ENCODE measurements at regions not wholly inside any gene's neighbourhood (a gene's known extent, or its start where the extent isn't known, plus 50 kb on each side); places are given as distances from the start of the nearest gene placed in this dataset.

DNA sequence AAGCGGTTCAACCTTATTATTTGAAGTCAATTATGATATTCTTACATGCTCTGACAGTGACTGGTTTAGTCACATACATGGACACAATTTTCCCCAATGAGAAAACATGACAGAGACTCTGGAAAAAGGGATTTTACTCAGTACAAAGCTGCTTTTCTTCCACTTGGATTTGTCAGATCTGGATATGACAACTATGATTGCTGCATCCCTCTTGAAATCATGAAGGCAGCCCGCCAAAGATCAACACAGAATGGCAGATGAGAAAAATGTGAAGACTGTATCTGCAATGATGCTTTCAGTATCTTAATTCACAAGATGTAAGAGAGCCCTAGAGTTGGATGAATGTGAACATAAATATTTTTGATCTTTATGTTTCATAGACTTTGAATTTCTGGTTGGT is 439.6 kb downstream of the CDH8 start:
- no peak for DNase-seq

DNA sequence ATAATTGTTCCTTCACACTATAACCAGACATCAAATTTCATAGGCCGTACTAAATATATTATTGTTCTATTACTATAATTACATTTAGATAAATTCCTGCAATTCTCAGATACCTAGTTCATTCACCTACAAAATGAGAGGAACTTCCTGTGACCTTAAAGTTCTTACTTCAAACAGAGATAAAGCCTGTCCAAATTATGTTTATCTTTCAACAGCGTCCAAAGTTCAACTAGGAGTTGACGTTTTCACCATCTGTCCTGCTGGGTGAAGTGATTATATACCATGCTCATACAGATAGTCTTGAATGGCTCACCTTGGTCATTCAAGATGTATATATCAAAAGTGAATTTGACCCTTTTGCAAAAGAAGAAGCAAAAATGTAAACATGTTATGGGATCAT is 440.6 kb downstream of the CDH8 start:
- no peak for DNase-seq

DNA sequence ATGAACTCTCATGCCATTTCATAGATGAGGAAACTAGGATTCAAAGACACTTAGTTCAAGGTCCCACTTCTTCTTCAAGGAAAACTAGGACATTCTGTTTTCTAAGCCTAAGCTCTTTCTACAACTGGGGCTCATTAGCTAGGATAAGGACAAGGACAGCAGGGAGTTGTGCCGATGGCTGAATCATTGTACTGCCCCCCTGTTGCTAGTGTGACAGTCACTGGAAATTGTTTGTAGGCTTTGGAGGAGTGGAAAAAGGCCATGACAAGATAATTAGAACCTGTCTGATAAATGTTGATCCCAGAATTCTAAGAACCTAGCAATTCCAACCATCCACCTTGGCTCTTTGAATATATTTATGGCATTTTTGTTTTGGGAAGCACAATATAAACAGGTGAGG is 445.7 kb downstream of the CDH8 start:
- DNase-seq: no peak

DNA sequence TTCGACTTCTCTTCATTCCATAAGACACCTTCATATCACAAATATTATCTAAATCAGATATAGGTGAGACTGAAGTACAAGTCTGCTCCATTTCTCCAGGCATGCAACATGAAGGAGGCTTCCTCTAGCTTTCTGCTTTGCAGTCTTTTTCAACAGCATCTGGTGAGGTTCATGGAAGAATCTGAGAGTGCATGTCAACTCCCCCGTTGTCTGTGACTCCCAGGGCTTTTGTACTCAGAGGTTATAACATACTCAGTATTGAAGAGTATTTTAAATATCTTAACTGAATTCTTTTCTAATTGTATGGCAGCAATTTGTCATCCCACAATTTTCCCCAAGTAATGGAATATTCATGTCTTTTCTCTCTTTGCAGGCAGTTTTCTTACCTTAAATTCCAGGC is 448.7 kb downstream of the CDH8 start:
- no peak for DNase-seq

DNA sequence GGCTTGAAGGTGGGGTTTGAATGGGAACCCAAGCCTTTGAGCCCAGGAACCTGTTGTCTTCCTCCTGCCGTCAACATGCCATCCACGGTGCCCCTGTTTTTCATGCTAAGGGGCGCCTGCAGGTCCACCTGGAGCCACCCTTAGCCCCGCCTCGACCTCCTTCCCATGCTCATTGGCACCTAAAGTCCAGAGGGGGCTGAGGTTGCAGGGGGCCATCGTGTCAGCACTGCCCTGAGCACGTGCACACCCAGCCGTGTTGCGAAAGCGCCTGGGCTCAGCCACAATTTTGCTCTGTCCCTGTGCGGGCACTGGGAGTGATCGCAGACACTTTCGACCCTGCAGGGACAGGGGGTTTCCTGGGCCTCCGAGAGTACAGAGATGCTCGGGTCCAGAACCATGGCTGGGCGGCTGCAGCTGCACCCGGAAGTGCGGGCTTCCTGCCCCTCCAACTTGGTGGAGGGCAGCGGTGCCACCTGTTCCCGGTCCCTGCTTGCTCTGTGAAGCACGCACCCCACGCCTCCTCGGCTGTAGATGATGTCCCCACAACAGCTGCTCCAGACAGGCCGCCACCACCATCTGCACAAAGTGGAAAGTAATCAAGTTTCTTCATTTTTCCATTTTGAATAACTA is 454.7 kb downstream of the CDH8 start:
- DNase-seq: no peak

DNA sequence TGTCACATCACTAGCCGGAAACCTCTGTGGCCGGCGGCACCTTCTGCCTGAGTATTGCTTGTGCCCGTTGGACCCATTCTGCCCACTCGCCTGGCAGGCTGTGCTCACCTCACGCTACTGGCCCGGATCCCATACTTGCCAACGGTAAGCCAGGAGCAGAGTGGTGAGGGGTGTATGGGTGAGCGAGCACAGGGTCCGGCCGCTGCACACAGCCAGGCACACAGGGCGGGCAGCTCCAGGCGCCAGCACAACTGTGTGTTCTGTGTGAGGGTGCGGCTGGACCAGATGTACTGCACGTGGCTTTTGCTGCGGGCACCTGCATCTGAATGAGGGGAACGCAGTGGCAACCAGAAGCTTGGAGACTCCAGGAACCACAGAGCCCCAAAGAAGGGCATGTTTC is 455.7 kb downstream of the CDH8 start:
- no peak for DNase-seq

DNA sequence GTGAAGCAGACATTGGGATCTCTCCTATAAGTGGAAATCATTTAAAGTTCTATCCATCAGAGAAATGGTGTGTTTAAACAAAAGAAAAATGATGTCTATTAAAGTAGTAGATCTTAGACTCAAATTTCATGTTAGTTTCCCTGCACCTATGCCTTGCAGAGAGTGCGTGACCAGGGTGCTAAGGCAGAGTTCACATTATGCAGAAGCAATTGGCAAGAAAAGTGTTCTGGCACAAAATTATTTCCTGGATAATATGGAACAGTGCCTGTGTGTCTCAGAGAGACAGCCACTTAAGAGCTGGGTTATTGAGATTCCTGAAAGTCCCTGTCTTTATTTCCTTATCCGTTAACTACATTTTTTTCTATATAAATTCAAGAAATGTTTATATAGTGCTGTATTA is 457.0 kb downstream of the CDH8 start:
- DNase-seq: no peak

DNA sequence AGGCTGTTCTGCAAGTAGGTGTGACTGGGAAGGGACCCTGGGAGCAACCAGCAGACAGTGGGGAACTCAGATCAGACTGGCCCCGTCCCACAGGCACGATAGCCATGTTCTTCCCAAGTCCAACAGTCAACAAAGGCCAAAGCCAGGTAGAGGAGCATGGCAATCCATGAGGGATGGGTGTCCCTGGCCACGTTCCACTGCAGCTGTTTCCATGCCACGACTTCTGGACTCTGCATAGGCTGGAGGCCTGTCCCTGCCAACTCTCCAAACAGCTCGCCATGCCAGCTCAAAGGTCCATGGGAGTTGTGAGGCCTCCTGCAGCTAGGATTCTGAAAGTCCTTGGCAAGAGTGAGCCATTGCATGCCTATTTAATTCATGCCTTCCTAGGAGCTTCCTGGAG is 459.8 kb downstream of the CDH8 start:
- no peak for DNase-seq

DNA sequence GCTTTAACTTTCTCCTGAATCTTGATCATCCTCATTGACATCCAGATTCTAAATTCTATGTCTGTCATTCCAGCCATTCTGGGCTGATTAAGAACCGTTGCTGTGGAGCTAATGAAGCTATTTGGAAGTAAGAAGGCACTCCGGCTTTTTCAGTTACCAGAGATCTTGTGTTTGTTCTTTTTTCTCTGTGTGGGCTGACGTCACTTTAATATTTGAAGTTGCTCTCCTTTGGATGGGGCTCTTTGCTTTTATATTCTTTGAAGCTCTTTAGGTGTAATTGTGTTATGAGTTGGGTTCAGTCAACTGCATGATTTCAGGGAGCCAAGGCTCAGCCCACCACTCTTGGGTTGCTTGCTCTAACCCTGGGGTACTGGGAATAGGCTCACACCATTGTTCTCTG is 460.6 kb downstream of the CDH8 start:
- no peak for DNase-seq

DNA sequence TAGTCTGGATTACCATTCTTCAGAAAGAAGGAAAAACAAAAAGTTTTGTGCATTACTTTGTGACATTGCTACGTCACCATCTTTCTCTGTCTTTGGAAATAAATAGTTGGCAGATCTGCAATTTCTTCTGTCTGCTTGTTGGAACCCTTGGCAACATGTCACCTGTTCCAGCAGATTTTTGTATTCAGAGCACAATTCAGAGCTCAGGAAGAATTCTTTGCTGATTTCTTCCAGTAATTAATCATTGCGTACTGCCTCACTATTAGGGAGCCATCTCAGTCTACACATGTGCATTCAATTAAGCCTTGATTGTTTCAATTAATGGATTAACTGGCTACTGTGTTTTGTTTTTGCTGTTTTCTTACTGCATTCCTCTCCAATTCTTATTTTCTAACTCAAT is 467.2 kb downstream of the CDH8 start:
- DNase-seq: no peak

DNA sequence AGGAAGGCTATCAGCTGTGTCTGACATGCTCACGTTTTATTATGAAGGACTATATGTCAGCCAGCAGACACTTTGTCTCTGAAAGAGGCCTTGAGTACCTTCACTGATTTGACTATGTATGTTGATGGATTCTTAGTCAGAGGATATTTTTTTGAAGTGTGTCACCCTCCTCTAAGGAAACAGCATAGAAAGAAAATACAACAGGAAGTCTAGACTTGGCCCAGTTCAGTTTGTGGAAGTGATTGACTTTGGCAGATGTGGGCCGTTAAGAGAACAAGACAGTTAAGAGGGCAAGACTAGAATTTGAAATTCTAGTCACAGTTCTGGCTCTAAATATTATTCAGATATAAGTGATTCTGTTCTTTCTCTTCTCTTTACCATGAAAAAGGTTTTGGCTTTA is 471.5 kb downstream of the CDH8 start:
- no peak for DNase-seq

DNA sequence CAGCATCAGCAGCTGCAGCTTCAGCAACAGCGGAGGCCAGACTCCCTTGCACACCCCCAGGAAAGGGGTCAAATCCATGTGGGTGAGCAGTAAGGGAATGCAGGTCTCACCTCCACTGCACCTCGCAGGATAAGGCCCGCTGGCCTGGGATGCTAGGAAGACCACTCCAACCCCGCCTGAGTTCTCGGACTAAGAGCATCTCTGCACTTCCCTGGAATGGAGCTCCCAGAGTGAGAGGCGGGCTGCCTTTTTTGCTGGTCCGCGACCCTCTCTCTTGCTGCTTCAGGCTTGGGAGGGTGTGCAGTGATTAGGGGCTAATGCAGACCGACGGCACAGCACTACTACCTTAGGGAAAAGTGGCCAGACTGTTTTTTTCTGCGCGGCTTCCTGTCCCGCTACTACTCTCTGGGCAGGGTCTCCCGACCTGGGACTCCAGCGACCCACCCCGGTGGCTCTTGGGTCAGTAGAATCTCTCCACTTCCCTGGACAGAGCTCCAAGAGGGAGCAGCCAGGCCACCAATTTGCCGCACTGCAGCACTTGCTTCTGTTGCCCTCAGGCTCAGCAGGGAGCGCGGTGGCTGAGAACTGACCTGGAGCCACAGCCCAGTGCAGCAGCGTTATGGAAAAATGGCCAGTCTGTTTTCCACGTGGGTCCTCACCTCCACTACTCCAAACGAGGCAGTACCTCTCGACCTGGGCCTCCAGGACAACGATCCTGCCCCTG is 480.4 kb downstream of the CDH8 start:
- no peak for DNase-seq

DNA sequence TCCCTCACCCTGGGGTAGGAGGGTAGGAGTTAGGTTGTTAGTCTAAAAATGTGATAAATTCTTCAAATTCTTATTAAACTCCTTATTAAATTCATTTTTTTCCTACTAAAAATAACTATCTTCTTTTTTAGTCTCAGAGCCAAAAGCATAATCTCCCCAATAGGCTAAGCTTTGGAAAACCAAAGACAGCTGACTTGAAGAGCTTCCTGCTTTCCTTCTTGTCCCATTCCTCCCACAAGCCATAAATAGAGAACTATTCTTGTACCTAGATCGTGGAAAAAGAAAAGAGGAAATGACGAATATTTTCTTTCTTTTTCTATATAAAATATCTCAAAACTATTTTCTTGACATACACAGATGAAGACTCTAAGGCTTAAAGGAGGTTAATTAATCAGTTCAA is 486.9 kb downstream of the CDH8 start:
- no peak for DNase-seq

DNA sequence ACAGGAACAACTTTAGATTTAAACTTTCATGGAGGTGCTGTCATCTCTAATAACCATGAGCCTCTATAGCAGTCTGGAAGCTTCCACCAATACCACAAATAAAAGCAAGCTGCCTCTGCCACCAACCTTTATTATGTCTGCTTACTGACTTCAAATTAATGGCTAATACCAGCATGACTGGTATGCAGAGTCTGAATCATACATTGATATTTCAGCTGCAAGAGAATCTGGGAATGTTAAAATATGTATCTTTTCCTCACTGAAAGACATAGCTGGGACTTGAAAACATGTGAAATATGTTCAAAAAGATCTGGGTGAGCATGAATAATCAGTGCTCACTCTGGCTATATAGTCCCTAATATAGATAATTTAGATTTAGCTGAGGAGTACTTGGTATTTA is 488.6 kb downstream of the CDH8 start:
- no peak for DNase-seq

DNA sequence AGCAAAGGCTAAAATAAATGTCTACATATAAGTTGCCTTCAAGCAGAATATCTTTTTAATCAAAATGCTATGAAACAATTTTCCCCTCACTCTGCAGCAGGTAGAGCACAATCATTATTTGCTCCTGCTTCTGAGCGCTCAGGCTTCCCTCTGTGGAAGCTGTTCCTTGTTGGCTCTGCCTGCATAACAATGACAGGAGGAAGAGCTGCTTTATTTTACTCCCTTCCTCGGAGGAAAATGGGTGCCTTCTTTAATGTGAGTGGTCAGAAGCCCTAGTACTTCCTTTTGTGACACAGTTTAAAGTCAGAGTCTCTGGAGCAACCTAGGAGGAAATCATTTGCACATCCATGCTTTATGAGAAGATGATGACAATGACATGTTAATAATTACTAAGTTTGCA is 492.1 kb downstream of the CDH8 start:
- no peak for DNase-seq

DNA sequence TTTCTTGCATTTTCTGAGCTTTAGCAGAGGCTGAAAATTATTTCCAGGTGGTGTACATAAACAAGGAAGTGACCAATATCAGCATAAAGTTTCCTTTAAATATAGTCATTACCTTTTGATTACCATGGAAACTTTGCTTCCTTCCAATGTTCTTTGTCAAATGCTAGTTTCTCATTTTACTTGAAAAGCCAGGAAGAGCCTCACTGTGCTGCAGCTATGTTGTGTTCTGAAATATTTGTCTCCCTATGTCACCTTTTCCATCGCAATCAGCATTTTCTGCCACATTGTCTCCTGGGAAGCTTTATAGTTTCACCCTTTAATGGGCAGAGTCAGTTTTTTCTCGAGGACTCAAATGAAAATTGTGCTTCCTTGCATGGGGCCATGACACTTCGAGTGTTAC is 496.0 kb downstream of the CDH8 start:
- DNase-seq: no peak

DNA sequence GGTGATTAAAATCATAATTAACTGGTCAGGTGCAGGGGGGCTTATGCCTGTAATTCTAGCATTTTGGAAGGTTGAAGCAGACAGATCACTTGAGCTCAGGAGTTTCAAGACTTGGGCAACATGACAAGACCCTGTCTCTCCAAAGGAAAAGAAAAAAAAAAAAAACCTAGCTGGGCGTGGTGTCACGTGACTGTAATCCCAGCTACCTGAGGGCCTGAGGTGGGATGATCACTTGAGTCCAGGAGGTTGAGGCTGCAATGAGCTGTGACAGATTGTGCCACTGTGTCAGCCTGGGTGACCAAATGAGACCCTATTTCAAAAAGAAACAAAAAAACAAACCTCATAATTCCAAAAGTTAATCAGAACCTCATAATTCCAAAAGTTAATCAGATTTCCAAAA is 505.5 kb downstream of the CDH8 start:
- no peak for DNase-seq

DNA sequence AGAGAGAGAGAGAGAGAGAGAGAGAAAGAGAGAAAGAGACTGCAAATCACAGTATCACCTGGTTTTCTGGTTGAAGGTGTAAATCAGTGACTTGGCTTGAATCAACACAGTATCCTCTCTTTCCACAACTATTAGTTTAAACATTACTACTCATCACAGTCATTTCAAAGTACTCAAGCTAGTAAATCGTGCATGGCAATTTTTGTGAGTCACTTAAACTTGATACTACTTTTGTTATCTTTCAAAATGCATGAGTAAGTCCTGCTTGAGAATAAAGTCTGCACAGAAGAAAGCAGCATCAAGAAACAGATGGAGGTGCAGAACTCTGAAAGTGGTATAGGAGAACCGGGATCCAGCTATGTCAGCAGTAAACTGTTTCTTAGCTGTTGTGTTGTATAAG is 535.4 kb downstream of the CDH8 start:
- no peak for DNase-seq

DNA sequence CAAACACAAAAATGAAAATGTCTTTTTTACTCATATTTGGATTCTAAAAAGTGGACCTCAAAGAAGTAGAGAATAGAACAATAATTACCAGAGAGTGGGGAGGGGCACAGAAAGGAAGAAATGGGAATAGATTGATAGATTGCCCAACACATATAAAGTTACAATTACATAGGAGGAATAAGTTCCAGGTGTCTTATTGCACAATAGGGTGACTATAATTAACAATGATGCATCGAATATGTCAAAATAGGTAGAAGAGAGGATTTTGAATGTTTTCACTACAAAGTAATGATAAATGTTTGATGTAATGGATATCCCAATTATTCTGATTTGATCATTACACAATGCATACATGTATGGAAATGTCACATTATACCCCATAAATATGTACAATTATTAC is 556.0 kb downstream of the CDH8 start:
- no peak for DNase-seq

DNA sequence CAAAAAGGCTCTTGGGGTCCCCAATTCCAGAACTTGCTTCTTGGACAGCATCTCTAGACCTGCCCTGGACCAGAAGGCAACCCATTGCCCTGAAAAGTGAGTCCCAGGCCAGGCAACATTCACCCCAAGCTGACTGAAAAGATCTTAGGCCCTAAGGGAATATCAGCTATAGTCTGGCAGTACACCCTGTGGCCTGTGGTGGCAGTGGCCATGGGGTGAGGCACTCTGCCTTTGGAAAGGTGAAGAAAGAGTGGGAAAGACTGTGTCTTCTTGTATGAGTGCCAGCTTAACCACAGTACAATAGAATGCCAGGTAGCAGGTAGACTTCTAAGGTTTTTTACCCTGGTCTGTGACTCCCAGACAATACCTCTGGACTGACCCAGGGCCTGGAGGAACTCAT is 564.5 kb downstream of the CDH8 start:
- no peak for DNase-seq

DNA sequence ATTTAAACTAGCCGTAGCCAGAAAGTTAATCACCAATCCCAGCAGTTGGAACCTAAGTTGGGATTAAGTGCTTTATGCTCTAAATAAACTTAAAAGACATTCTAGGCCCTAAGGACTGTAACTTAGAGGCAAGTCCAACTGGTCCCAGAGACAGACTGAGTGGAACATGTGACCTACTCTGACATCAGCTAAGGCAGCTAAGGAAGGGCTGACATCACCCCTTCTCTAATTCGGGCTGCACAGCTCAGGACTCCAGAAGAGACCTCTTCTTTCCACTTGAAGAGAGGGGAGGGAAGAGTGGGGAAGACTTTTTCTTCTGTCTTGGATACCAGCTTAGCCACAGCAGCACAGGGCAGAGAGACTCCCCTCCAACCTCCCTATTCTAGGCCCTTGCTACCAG is 565.2 kb downstream of the CDH8 start:
- no peak for DNase-seq

DNA sequence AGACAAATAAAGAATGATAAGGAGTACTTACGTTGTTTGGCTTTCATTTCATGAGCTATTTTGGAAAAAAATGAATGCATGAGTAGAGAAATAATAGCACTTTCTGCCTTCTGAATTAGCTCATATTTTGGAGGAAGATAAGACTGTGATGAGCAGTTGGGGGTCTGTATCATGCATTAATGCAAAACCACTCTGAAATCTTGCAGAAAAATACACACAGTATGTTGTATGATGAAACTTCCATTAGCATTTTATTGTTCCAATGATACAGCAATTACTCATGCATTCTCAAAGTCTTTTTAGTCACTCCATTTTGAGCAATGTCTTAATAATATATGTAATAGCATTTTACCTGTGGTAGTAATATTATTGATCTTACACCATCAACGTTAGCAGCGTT is 571.0 kb downstream of the CDH8 start:
- DNase-seq: no peak

DNA sequence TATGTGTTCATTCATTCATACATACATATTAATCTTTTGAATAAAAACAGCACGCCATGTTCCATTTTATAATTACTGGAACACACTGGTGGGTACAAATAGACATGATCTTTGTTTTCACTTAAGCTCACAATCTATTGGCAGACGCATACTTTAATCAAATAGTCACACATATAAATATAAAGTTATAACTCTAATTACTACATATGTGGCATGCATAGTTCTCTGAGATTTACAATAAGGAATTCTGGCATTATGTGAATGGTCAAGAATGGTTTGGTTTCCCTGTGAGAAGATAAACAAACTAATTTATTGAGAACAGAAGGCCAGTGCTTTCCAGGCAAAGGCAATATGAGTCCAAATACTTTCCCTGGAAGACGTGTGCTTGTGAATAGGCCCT is 576.2 kb downstream of the CDH8 start:
- DNase-seq: no peak

DNA sequence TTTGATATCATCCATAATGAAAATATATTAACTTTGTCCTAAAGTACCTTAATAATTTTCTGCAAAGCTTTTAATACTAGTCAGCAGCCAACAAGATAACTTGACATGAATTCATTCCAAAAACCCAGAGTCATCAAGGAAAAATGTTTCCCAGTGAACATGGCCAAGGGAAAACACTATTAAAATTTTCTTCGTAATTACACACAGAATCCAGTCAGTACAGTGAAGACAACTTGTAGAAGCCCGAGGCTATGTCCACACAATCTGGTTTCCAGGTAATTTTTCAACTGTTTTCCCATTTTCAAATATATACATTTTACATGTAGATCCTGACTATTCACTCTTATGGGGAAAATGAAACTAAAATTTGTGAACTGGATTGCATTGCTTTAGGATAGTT is 600.9 kb downstream of the CDH8 start:
- DNase-seq: no peak

DNA sequence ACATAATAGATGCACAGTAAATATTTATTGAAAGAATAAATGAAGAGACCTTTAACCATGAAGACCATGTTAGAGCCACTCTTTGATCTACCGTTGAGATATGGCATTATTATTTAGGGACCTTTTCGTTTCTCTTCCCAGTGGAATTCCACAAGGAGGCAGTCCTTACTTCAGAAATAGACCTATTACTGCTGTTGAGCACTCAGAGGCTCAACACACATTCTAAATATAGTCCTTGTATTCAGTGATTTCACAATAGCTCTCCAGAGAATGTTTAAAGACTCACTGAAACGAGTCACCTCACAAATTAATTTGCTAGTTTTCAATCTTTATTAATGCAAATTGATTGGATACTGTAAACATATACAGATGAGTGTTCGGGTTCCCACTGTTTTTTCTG is 603.8 kb downstream of the CDH8 start:
- no peak for DNase-seq
